Vagina (tissue), 2 donors: ENCODE measurements at regions not wholly inside any gene's neighbourhood (a gene's known extent, or its start where the extent isn't known, plus 50 kb on each side); places are given as distances from the start of the nearest gene placed in this dataset.

Experiments used
- CTCF ChIP-seq, 3 experiments: fragments of 450-650 bp in 2 of 3; fragments of 200-600 bp in 1 of 3; sonication (generic) in 1 of 3; IDR thresholded peaks; one replicate each; pipeline ENCODE4 v1.5.1; 2017 to 2019; ENCODE audit warnings: antibody characterized with exemption in 3 of 3, mild to moderate bottlenecking in 2 of 3, moderate library complexity in 2 of 3
- POLR2A ChIP-seq, 2 donors: fragments of 450-650 bp; IDR thresholded peaks; one replicate each; pipeline ENCODE4 v1.6.1; 2017; ENCODE audit warnings: antibody characterized with exemption in 2 of 2, mild to moderate bottlenecking in 2 of 2, moderate library complexity in 2 of 2
- POLR2AphosphoS5 ChIP-seq, 2 donors: sonication (generic); formaldehyde crosslinking; IDR thresholded peaks; one replicate each; pipeline ENCODE4 v1.9.0; 2017; ENCODE audit warnings: antibody characterized with exemption in 2 of 2, mild to moderate bottlenecking in 2 of 2, low read depth in 1 of 2; ENCODE audit not compliant: insufficient read depth in 1 of 2

- TF ChIP-seq CTCF (IDR thresholded peaks at IDR 0.05) (no peak), POLR2A (IDR thresholded peaks at IDR 0.05) (no peak), POLR2AphosphoS5 (IDR thresholded peaks at IDR 0.05; ENCODE audit: insufficient read depth in 1 of 2, low read depth in 1 of 2) (no peak)
These were observed 115.2 kb upstream of the CDCA7L start for GRCh38 chr7:22060863-22061262.
